SK-N-MC (cell line): ENCODE measurements at regions not wholly inside any gene's neighbourhood (a gene's known extent, or its start where the extent isn't known, plus 50 kb on each side); places are given as distances from the start of the nearest gene placed in this dataset.

Experiments used
- EZH2 ChIP-seq: fragments of 200-600 bp; sonication (generic); IDR thresholded peaks from one replicate; pipeline ENCODE4 v1.6.1; 2017; ENCODE audit warnings: antibody characterized with exemption
- FOXP2 ChIP-seq: optimal IDR thresholded peaks from 2 replicates; pipeline ENCODE3; 2011; ENCODE audit warnings: mild to moderate bottlenecking, moderate library complexity; ENCODE audit not compliant: insufficient read depth; ENCODE audit errors: extremely low read length, control extremely low read depth
- POLR2AphosphoS5 ChIP-seq: IDR thresholded peaks from 2 replicates; pipeline ENCODE4 v1.6.1; 2012; ENCODE audit warnings: mild to moderate bottlenecking, low read depth, low read length, borderline replicate concordance

GRCh38 chr13:31898378-31899071, 133.0 kb upstream of the FRY start:
- TF ChIP-seq EZH2 (no peak), POLR2AphosphoS5 (no peak), FOXP2 (no peak)
